K562 (cell line): ENCODE measurements at regions not wholly inside any gene's neighbourhood (a gene's known extent, or its start where the extent isn't known, plus 50 kb on each side); places are given as distances from the start of the nearest gene placed in this dataset.

Experiments used
- E2F1 ChIP-seq: sonication (generic); formaldehyde crosslinking; IDR thresholded peaks from 2 replicates; pipeline ENCODE4 v1.8.1; 2023; ENCODE audit warnings: mild to moderate bottlenecking, missing genetic modification reagents, moderate library complexity
- HDGF ChIP-seq: fragments of 450-650 bp; IDR thresholded peaks from 2 replicates; pipeline ENCODE4 v1.6.1; 2016
- JUND ChIP-seq, 2 experiments: IDR thresholded peaks; 2 replicates in 1 of 2; 3 replicates in 1 of 2; pipeline ENCODE4 v1.6.1; 2011; ENCODE audit warnings: borderline replicate concordance in 2 of 2, low read depth in 2 of 2, low read length in 2 of 2, improper control_type of control experiment in 1 of 2, missing biosample characterization in 1 of 2, missing genetic modification characterization in 1 of 2, missing genetic modification reagents in 1 of 2
- POLR2A ChIP-seq: fragments of 450-650 bp; conservative IDR thresholded peaks from 2 replicates; pipeline ENCODE4 v1.6.1; 2016
- POLR2AphosphoS5 ChIP-seq: IDR thresholded peaks from 2 replicates; pipeline ENCODE4 v1.6.1; 2011; ENCODE audit warnings: mild to moderate bottlenecking, low read depth, low read length, moderate library complexity; ENCODE audit not compliant: control insufficient read depth, insufficient read depth
- SMARCE1 ChIP-seq: fragments of 450-650 bp; IDR thresholded peaks from 2 replicates; pipeline ENCODE4 v1.7.1; 2016; ENCODE audit warnings: mild to moderate bottlenecking
- SRSF1 ChIP-seq: fragments of 200-400 bp; formaldehyde crosslinking; IDR thresholded peaks from 2 replicates; pipeline ENCODE4 v1.6.1; 2017; ENCODE audit warnings: mild to moderate bottlenecking, low read depth, low read length, moderate library complexity
- TGIF2 ChIP-seq: sonication (generic); formaldehyde crosslinking; IDR thresholded peaks from 2 replicates; pipeline ENCODE4 v1.8.1; 2022; ENCODE audit warnings: mild to moderate bottlenecking, missing genetic modification reagents, moderate library complexity

DNA sequence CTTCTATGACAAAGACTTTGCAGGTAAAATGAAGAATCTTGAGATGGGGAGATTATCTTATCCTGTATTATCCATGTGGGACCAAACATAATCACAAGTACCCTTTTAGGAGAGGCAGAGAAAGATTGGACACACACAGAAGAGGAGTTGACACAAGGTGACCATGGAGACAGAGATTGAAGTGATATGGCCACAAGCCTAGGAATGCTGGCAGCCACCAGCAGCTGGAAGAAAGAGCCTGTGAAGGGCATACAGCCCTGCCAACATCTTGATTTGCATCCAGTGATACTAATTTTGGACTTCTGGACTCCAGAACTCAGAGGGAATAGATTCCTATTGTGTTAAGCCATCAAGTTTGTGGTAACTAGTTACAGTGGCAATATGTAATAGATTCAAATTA is 78.1 kb downstream of the RPS29 start:
- TF ChIP-seq POLR2AphosphoS5 = no peak
- TF ChIP-seq SRSF1 = no peak
- TF ChIP-seq HDGF = no peak
- no peak for TF ChIP-seq TGIF2
- TF ChIP-seq POLR2A = no peak
- TF ChIP-seq JUND (IDR thresholded peaks at IDR 0.05; ENCODE audit: borderline replicate concordance, low read depth, low read length) = no peak
- TF ChIP-seq JUND (tag; IDR thresholded peaks at IDR 0.05; ENCODE audit: borderline replicate concordance, low read depth, low read length) = no peak
- no peak for TF ChIP-seq SMARCE1
- TF ChIP-seq E2F1 (CRISPR knock-in tag) = no peak
